H1 (cell line): ENCODE measurements at regions not wholly inside any gene's neighbourhood (a gene's known extent, or its start where the extent isn't known, plus 50 kb on each side); places are given as distances from the start of the nearest gene placed in this dataset.

Experiments used
- CTCF ChIA-PET: fragments of 300-600 bp; sonication (Branson Sonifier 250); formaldehyde crosslinking; loops from one replicate; lab custom pipeline; 2021; ENCODE audit not compliant: partially characterized antibody; lab: Charles Lee
- POLR2A ChIA-PET: fragments of 300-600 bp; sonication (Branson Sonifier 250); formaldehyde crosslinking; loops from one replicate; lab custom pipeline; 2021; ENCODE audit warnings: inconsistent platforms; ENCODE audit not compliant: partially characterized antibody; lab: Charles Lee
- DNase-seq, 2 experiments: peaks; one replicate each; pipeline versions ENCODE4 v3.0.0 to v3.0.0-alpha.2; 2010 to 2022; ENCODE audit warnings: low spot score in 2 of 2, low read depth in 1 of 2, mixed read lengths in 1 of 2
- FAIRE-seq: peaks from 2 replicates; lab custom pipeline; 2011; peaks lifted over from hg19 to GRCh38; lab: Jason Lieb, UNC
- H2AFZ ChIP-seq: 2 replicates; pipeline ENCODE4 v1.8.1; 2012; ENCODE audit warnings: low read length, inconsistent platforms
- H2AK5ac ChIP-seq: 2 replicates; pipeline ENCODE4 v1.6.1; 2013; ENCODE audit warnings: low read depth, low read length
- H2BK120ac ChIP-seq: replicated peaks from 2 replicates; pipeline ENCODE3; 2013; ENCODE audit warnings: low read depth, low read length, inconsistent platforms
- H2BK12ac ChIP-seq: 2 replicates; pipeline ENCODE4 v1.6.1; 2013; ENCODE audit warnings: low read depth, low read length
- H2BK15ac ChIP-seq: 2 replicates; pipeline ENCODE4 v1.6.1; 2013; ENCODE audit warnings: low read length
- H2BK20ac ChIP-seq: 2 replicates; pipeline ENCODE4 v1.6.1; 2013; ENCODE audit warnings: low read length
- H2BK5ac ChIP-seq: 2 replicates; pipeline ENCODE4 v1.6.1; 2013; ENCODE audit warnings: low read depth, low read length
- H3K14ac ChIP-seq: 2 replicates; pipeline ENCODE4 v1.6.1; 2013; ENCODE audit warnings: inconsistent platforms; ENCODE audit not compliant: insufficient read length
- H3K18ac ChIP-seq: 2 replicates; pipeline ENCODE4 v1.6.1; 2013; ENCODE audit warnings: low read length; ENCODE audit errors: extremely low read depth
- H3K23ac ChIP-seq: 2 replicates; pipeline ENCODE4 v1.6.1; 2013; ENCODE audit warnings: inconsistent platforms; ENCODE audit not compliant: insufficient read length
- H3K23me2 ChIP-seq: 2 replicates; pipeline ENCODE4 v1.6.1; 2013; ENCODE audit warnings: low read depth, low read length
- H3K27ac ChIP-seq: 2 replicates; pipeline ENCODE4 v1.6.1; 2011; ENCODE audit warnings: low read depth, low read length, inconsistent platforms
- H3K27me3 ChIP-seq, 4 experiments: replicated peaks in 1 of 4; 1 replicate in 1 of 4; 2 replicates in 3 of 4; pipeline versions ENCODE4 v1.6.1 to v1.8.1; 2011 to 2013; ENCODE audit warnings: low read length in 3 of 4, mild to moderate bottlenecking in 3 of 4, inconsistent platforms in 2 of 4, mixed read lengths in 2 of 4, moderate library complexity in 1 of 4; ENCODE audit not compliant: control insufficient read depth in 3 of 4, insufficient read depth in 3 of 4; ENCODE audit errors: extremely low read depth in 1 of 4
- H3K36me3 ChIP-seq, 4 experiments: 2 replicates each; pipeline versions ENCODE4 v1.6.1 to v1.8.1; 2011 to 2013; ENCODE audit warnings: mild to moderate bottlenecking in 4 of 4, low read length in 3 of 4, moderate library complexity in 2 of 4, control low read depth in 1 of 4, inconsistent platforms in 1 of 4; ENCODE audit not compliant: insufficient read depth in 4 of 4, control insufficient read depth in 2 of 4
- H3K4ac ChIP-seq: replicated peaks from 2 replicates; pipeline ENCODE3; 2013; ENCODE audit warnings: low read length, low read depth, mixed read lengths, inconsistent platforms; ENCODE audit not compliant: insufficient read length
- H3K4me1 ChIP-seq, 4 experiments: replicated peaks in 1 of 4; 1 replicate in 1 of 4; 2 replicates in 3 of 4; pipeline versions ENCODE4 v1.6.1 to v1.8.1; 2011 to 2013; ENCODE audit warnings: low read length in 3 of 4, inconsistent platforms in 2 of 4, mixed read lengths in 1 of 4; ENCODE audit not compliant: insufficient read depth in 4 of 4, control insufficient read depth in 3 of 4
- H3K4me2 ChIP-seq, 2 experiments: 2 replicates each; pipeline versions ENCODE4 v1.6.1 to v1.8.1; 2011 to 2013; ENCODE audit warnings: low read depth in 2 of 2, low read length in 2 of 2, control low read depth in 1 of 2, inconsistent platforms in 1 of 2, mild to moderate bottlenecking in 1 of 2; ENCODE audit not compliant: insufficient read depth in 1 of 2
- H3K4me3 ChIP-seq, 4 experiments: fragments of 200-600, 300-600 bp in 1 of 4; sonication (generic), shearing (Covaris generic), sonication (Bioruptor Twin) in 1 of 4; 2 replicates each; pipeline versions ENCODE4 v1.5.1 to v1.8.1; 2011 to 2016; ENCODE audit warnings: low read length in 4 of 4, low read depth in 3 of 4, control low read depth in 2 of 4, inconsistent platforms in 2 of 4, mild to moderate bottlenecking in 2 of 4, mixed read lengths in 1 of 4, moderate library complexity in 1 of 4; ENCODE audit not compliant: insufficient read depth in 2 of 4; ENCODE audit errors: extremely low read depth in 1 of 4
- H3K56ac ChIP-seq: replicated peaks from 2 replicates; pipeline ENCODE3; 2013; ENCODE audit warnings: low read depth, mild to moderate bottlenecking, mixed read lengths, low read length, inconsistent platforms; ENCODE audit not compliant: insufficient read length
- H3K79me1 ChIP-seq: 2 replicates; pipeline ENCODE4 v1.6.1; 2013; ENCODE audit warnings: low read depth, low read length, control low read depth
- H3K79me2 ChIP-seq, 2 experiments: 2 replicates each; pipeline versions ENCODE4 v1.6.1 to v1.8.1; 2012 to 2013; ENCODE audit warnings: low read length in 2 of 2, mild to moderate bottlenecking in 2 of 2, inconsistent platforms in 1 of 2; ENCODE audit not compliant: insufficient read depth in 2 of 2, control insufficient read depth in 1 of 2
- H3K9ac ChIP-seq, 4 experiments: replicated peaks in 1 of 4; 1 replicate in 1 of 4; 2 replicates in 3 of 4; pipeline versions ENCODE4 v1.6.1 to v1.8.1; 2011 to 2013; ENCODE audit warnings: low read depth in 3 of 4, low read length in 3 of 4, control low read depth in 2 of 4, mild to moderate bottlenecking in 2 of 4, moderate library complexity in 2 of 4, inconsistent platforms in 1 of 4; ENCODE audit errors: extremely low read depth in 1 of 4
- H3K9me3 ChIP-seq, 2 experiments: 2 replicates each; pipeline versions ENCODE4 v1.6.1 to v1.8.1; 2012 to 2013; ENCODE audit warnings: mild to moderate bottlenecking in 2 of 2, moderate library complexity in 2 of 2, control low read depth in 1 of 2, inconsistent platforms in 1 of 2, low read depth in 1 of 2, low read length in 1 of 2, mixed read lengths in 1 of 2; ENCODE audit not compliant: insufficient read depth in 2 of 2
- H4K20me1 ChIP-seq, 2 experiments: replicated peaks in 1 of 2; 2 replicates each; pipeline versions ENCODE3 to v1.8.1; 2011 to 2013; ENCODE audit warnings: inconsistent platforms in 2 of 2, low read length in 2 of 2, mild to moderate bottlenecking in 1 of 2; ENCODE audit not compliant: insufficient read depth in 2 of 2, control insufficient read depth in 1 of 2
- H4K5ac ChIP-seq: 2 replicates; pipeline ENCODE4 v1.6.1; 2013; ENCODE audit warnings: low read length, low read depth, mixed read lengths, inconsistent platforms; ENCODE audit not compliant: insufficient read length
- H4K8ac ChIP-seq: 2 replicates; pipeline ENCODE4 v1.8.0; 2013; ENCODE audit warnings: mild to moderate bottlenecking, moderate library complexity, low read length, inconsistent platforms; ENCODE audit not compliant: insufficient read depth; ENCODE audit errors: extremely low read depth
- H4K91ac ChIP-seq: replicated peaks from 2 replicates; pipeline ENCODE3; 2013; ENCODE audit warnings: low read length, mixed read lengths, inconsistent platforms; ENCODE audit not compliant: insufficient read length
- CHD7 ChIP-seq: fragments of 300-600 bp; sonication (generic); IDR thresholded peaks from 2 replicates; pipeline ENCODE4 v1.7.1; 2012; ENCODE audit warnings: low read length, moderate library complexity, mild to moderate bottlenecking, inconsistent platforms; ENCODE audit not compliant: insufficient replicate concordance
- PHF8 ChIP-seq: fragments of 200-600 bp; sonication (generic); conservative IDR thresholded peaks from 2 replicates; pipeline ENCODE4 v1.7.1; 2012; ENCODE audit warnings: low read depth, mild to moderate bottlenecking, inconsistent platforms, low read length, moderate library complexity

GRCh38 chr6:140178935-140179334, 804.5 kb upstream of the CITED2 start:
- Histone ChIP-seq H2AK5ac (no peak overlapping the region), H4K8ac (no peak overlapping the region), H4K20me1 (no peaks in the 10 kb centered on the region), H3K4me3 (no peak overlapping the region), H3K18ac (no peak overlapping the region), H2BK20ac (no peak overlapping the region), H3K27me3 (no peaks in the 10 kb centered on the region), H2BK15ac (no peak overlapping the region), H3K9me3 (no peaks in the 10 kb centered on the region; a peak in 1 of 4 replicates), H3K23me2 (no peaks in the 10 kb centered on the region), H3K79me1 (no peaks in the 10 kb centered on the region), H3K23ac (no peak overlapping the region), H4K91ac (no peak overlapping the region), H2AFZ (no peak overlapping the region), H3K79me2 (no peaks in the 10 kb centered on the region), H3K14ac (no peak overlapping the region), H2BK5ac (no peak overlapping the region), H3K4me1 (no peaks in the 10 kb centered on the region), H3K4ac (no peak overlapping the region), H3K9ac (no peak overlapping the region), H3K56ac (no peak overlapping the region), H3K36me3 (no peaks in the 10 kb centered on the region), H3K4me2 (no peak overlapping the region), H3K27ac (no peak overlapping the region), H2BK120ac (no peak overlapping the region), H2BK12ac (no peak overlapping the region), H4K5ac (no peak overlapping the region)
- DNase-seq, result no peak
- POLR2A ChIA-PET, result no interaction called here
- CTCF ChIA-PET, result no interaction called here
- FAIRE-seq, result no peak
- TF ChIP-seq CHD7 (no peak), PHF8 (no peak)
